IMR-90 (cell line): ENCODE measurements at regions not wholly inside any gene's neighbourhood (a gene's known extent, or its start where the extent isn't known, plus 50 kb on each side); places are given as distances from the start of the nearest gene placed in this dataset.

Experiments used
- ATAC-seq: fragments of 200-7000 bp; cut with Tn5 transposase; 2 replicates; pipeline ENCODE4 v1.9.1; 2020; ENCODE audit warnings: low read depth, mild to moderate bottlenecking, moderate library complexity
- BruUV-seq: library from RNA; stranded (reverse); fragments of 400-500 nt; replicated peaks from 2 replicates; lab custom pipeline; 2021; lab: Mats Ljungman, UMichigan
- CTCF ChIA-PET: fragments of 300-600 bp; formaldehyde crosslinking; extraction: SDS; loops from one replicate; lab custom pipeline; 2021; ENCODE audit warnings: antibody characterized with exemption; lab: Yijun Ruan, JAX
- POLR2A ChIA-PET: fragments of 300-600 bp; sonication (Branson Sonifier 250); formaldehyde crosslinking; loops from one replicate; lab custom pipeline; 2022; ENCODE audit warnings: antibody characterized with exemption; ENCODE audit not compliant: unreplicated experiment; lab: Charles Lee
- DNase-seq: peaks from one replicate; pipeline ENCODE4 v3.0.0; 2013
- H2AFZ ChIP-seq: replicated peaks from 2 replicates; pipeline ENCODE3; 2013; ENCODE audit warnings: low read length, mild to moderate bottlenecking; ENCODE audit not compliant: poor library complexity
- H2AK5ac ChIP-seq: 2 replicates; pipeline ENCODE4 v1.6.1; 2013; ENCODE audit warnings: low read depth, low read length, inconsistent platforms
- H2AK9ac ChIP-seq: replicated peaks from 2 replicates; pipeline ENCODE3; 2013; ENCODE audit warnings: mild to moderate bottlenecking, low read depth, low read length, moderate library complexity; ENCODE audit not compliant: poor library complexity
- H2BK120ac ChIP-seq: 2 replicates; pipeline ENCODE4 v1.6.1; 2013; ENCODE audit warnings: low read depth, low read length, inconsistent platforms
- H2BK15ac ChIP-seq: 3 replicates; pipeline ENCODE4 v1.6.1; 2013; ENCODE audit warnings: low read depth, low read length, inconsistent platforms
- H2BK20ac ChIP-seq: 2 replicates; pipeline ENCODE4 v1.6.1; 2013; ENCODE audit warnings: low read depth, mild to moderate bottlenecking, inconsistent platforms, low read length, moderate library complexity
- H2BK5ac ChIP-seq: 2 replicates; pipeline ENCODE4 v1.6.1; 2013; ENCODE audit warnings: mild to moderate bottlenecking, low read depth, low read length, inconsistent platforms; ENCODE audit not compliant: poor library complexity, severe bottlenecking
- H3K14ac ChIP-seq: replicated peaks from 2 replicates; pipeline ENCODE4 v1.6.1; 2013; ENCODE audit warnings: low read depth, low read length, inconsistent platforms
- H3K18ac ChIP-seq: 2 replicates; pipeline ENCODE4 v1.6.1; 2013; ENCODE audit warnings: low read depth, low read length, control low read depth
- H3K23ac ChIP-seq: 2 replicates; pipeline ENCODE4 v1.6.1; 2013; ENCODE audit warnings: low read depth, low read length, inconsistent platforms
- H3K27ac ChIP-seq: 2 replicates; pipeline ENCODE4 v1.5.1; 2013; ENCODE audit warnings: mild to moderate bottlenecking, control low read depth, low read length; ENCODE audit not compliant: insufficient read depth
- H3K27me3 ChIP-seq: 2 replicates; pipeline ENCODE4 v1.6.1; 2013; ENCODE audit warnings: low read length; ENCODE audit not compliant: control insufficient read depth, insufficient read depth
- H3K36me3 ChIP-seq: 2 replicates; pipeline ENCODE4 v1.6.1; 2013; ENCODE audit warnings: low read length, mixed read lengths; ENCODE audit not compliant: control insufficient read depth, insufficient read depth
- H3K4ac ChIP-seq: 2 replicates; pipeline ENCODE4 v1.6.1; 2013; ENCODE audit warnings: low read depth, low read length, inconsistent platforms
- H3K4me1 ChIP-seq: 2 replicates; pipeline ENCODE4 v1.6.1; 2013; ENCODE audit warnings: low read length, mixed read lengths; ENCODE audit not compliant: control insufficient read depth, insufficient read depth
- H3K4me2 ChIP-seq: 2 replicates; pipeline ENCODE4 v1.6.1; 2013; ENCODE audit warnings: low read depth, mild to moderate bottlenecking, control low read depth, low read length, moderate library complexity
- H3K4me3 ChIP-seq: 2 replicates; pipeline ENCODE4 v1.5.1; 2013; ENCODE audit warnings: low read depth, mild to moderate bottlenecking, control low read depth, low read length, moderate library complexity; ENCODE audit not compliant: insufficient read depth
- H3K56ac ChIP-seq: 2 replicates; pipeline ENCODE4 v1.6.1; 2013; ENCODE audit warnings: low read length, inconsistent platforms; ENCODE audit not compliant: insufficient read depth; ENCODE audit errors: extremely low read depth
- H3K79me1 ChIP-seq, 2 experiments: 2 replicates each; pipeline ENCODE4 v1.6.1; 2013; ENCODE audit warnings: low read length in 2 of 2, inconsistent platforms in 1 of 2, low read depth in 1 of 2
- H3K9ac ChIP-seq: 2 replicates; pipeline ENCODE4 v1.6.1; 2013; ENCODE audit warnings: low read depth, low read length, control low read depth
- H3K9me1 ChIP-seq: 2 replicates; pipeline ENCODE4 v1.6.1; 2013; ENCODE audit warnings: low read length, inconsistent platforms; ENCODE audit not compliant: insufficient read depth
- H3K9me3 ChIP-seq: 2 replicates; pipeline ENCODE4 v1.6.1; 2013; ENCODE audit warnings: low read length; ENCODE audit not compliant: control insufficient read depth, insufficient read depth
- H4K20me1 ChIP-seq: 2 replicates; pipeline ENCODE4 v1.6.1; 2013; ENCODE audit warnings: low read length, inconsistent platforms; ENCODE audit not compliant: insufficient read depth
- H4K5ac ChIP-seq: 2 replicates; pipeline ENCODE4 v1.6.1; 2013; ENCODE audit warnings: mild to moderate bottlenecking, low read depth, low read length, control low read depth
- H4K8ac ChIP-seq, 2 experiments: 2 replicates each; pipeline ENCODE4 v1.6.1; 2013; ENCODE audit warnings: low read depth in 2 of 2, low read length in 2 of 2, control low read depth in 1 of 2, inconsistent platforms in 1 of 2
- H4K91ac ChIP-seq: 2 replicates; pipeline ENCODE4 v1.6.1; 2013; ENCODE audit warnings: low read depth, low read length, inconsistent platforms; ENCODE audit not compliant: insufficient read depth
- BHLHE40 ChIP-seq: fragments of 150-350 bp; IDR thresholded peaks from 2 replicates; pipeline ENCODE4 v1.6.1; 2016; ENCODE audit warnings: mild to moderate bottlenecking, low read depth, low read length
- CEBPB ChIP-seq: IDR thresholded peaks from 2 replicates; pipeline ENCODE4 v1.6.1; 2012; ENCODE audit warnings: low read depth, low read length, improper control_type of control experiment
- ELK1 ChIP-seq: fragments of 150-350 bp; IDR thresholded peaks from 2 replicates; pipeline ENCODE4 v1.6.1; 2016; ENCODE audit warnings: low read depth, mild to moderate bottlenecking, low read length, moderate library complexity, borderline replicate concordance
- FOS ChIP-seq: fragments of 150-350 bp; IDR thresholded peaks from 2 replicates; pipeline ENCODE4 v1.6.1; 2016; ENCODE audit warnings: low read depth, low read length
- POLR2A ChIP-seq: IDR thresholded peaks from 2 replicates; pipeline ENCODE4 v1.6.1; 2012; ENCODE audit warnings: mild to moderate bottlenecking, low read depth, low read length
- RCOR1 ChIP-seq: IDR thresholded peaks from 2 replicates; pipeline ENCODE4 v1.6.1; 2012; ENCODE audit warnings: mild to moderate bottlenecking, low read length, improper control_type of control experiment; ENCODE audit not compliant: insufficient replicate concordance
- RFX5 ChIP-seq: IDR thresholded peaks from 2 replicates; pipeline ENCODE4 v1.8.0; 2012; ENCODE audit warnings: low read depth, mild to moderate bottlenecking, low read length, moderate library complexity
- dilution Hi-C: fragments of 300-500 bp; cut with HindIII; formaldehyde crosslinking; loops from one replicate; pipeline ENCODE4 v1.14.3; 2018; ENCODE audit warnings: low sequenced_read_pairs; ENCODE audit not compliant: unreplicated experiment
- in situ Hi-C: fragments of 300-500 bp; cut with MboI; formaldehyde crosslinking; loops from 3 replicates; pipeline ENCODE4 v1.14.3; 2019; ENCODE audit warnings: low sequenced_read_pairs, inconsistent platforms, mixed read lengths
- intact Hi-C: fragments of 100-400 bp; cut with micrococcal nuclease; formaldehyde crosslinking; loops from 2 replicates; pipeline ENCODE4 v1.10.0; 2022

DNA sequence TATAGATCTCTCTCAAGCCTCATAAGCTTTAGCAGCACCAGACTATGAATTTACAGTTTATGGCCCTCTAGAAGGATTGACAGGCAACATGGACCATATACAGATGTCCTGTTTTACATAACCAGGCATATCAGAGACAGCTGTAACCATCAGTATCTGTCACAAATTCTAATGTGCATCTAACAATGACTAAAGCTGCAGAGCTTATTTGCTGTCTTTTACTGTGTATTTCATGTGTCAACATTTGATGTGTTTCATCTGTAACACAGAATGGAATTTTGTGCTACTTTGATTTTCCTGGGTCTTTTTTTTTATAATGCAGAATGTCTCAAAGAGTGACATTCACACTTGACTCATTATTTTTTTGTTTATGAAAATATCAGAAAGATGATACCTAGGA is 348.3 kb downstream of the SLC16A7 start:
- Histone ChIP-seq H4K91ac (no peak overlapping the region), H3K79me1 (no peaks in the 10 kb centered on the region), H3K9ac (no peak overlapping the region), H4K8ac (no peak overlapping the region), H3K9me3 (no peaks in the 10 kb centered on the region), H2AK9ac (no peak overlapping the region), H3K9me1 (no peaks in the 10 kb centered on the region), H3K36me3 (no peaks in the 10 kb centered on the region), H3K18ac (no peak overlapping the region), H2BK20ac (no peak overlapping the region), H4K20me1 (no peaks in the 10 kb centered on the region), H3K56ac (no peak overlapping the region), H3K27ac (no peak overlapping the region), H3K4me1 (no peaks in the 10 kb centered on the region; the same call in 1 of the 2 replicates), H2AK5ac (no peak overlapping the region), H2BK5ac (no peak overlapping the region), H2AFZ (no peak overlapping the region), H2BK15ac (no peak overlapping the region), H3K4ac (no peak overlapping the region), H3K27me3 (no peaks in the 10 kb centered on the region), H3K4me3 (no peak overlapping the region), H4K5ac (no peak overlapping the region), H3K4me2 (no peak overlapping the region), H3K14ac (no peak overlapping the region), H2BK120ac (no peak overlapping the region), H3K23ac (no peak overlapping the region)
- no TSS peak for BruUV-seq
- TF ChIP-seq ELK1, result no peak
- no peak for TF ChIP-seq FOS
- TF ChIP-seq RFX5, result no peak
- no peak for TF ChIP-seq CEBPB
- no peak for TF ChIP-seq BHLHE40
- no peak for TF ChIP-seq RCOR1
- TF ChIP-seq POLR2A, result no peak
- dilution Hi-C loops (no loop called here), in situ Hi-C loops (no loop called here), intact Hi-C loops (no loop called here)
- ATAC-seq (no peak), DNase-seq (no peak)
- POLR2A ChIA-PET, result no interaction called here
- CTCF ChIA-PET, result no interaction called here
